Common myeloid progenitor, CD34-positive (primary cell): ENCODE measurements at regions not wholly inside any gene's neighbourhood (a gene's known extent, or its start where the extent isn't known, plus 50 kb on each side); places are given as distances from the start of the nearest gene placed in this dataset.

Source experiments
- CTCF ChIA-PET: fragments of 350-600 bp; sonication (Branson Sonifier 250); formaldehyde crosslinking; loops from one replicate; lab custom pipeline; 2021; ENCODE audit warnings: antibody characterized with exemption; lab: Charles Lee
- POLR2A ChIA-PET: fragments of 350-600 bp; sonication (Branson Sonifier 250); formaldehyde crosslinking; loops from one replicate; lab custom pipeline; 2021; ENCODE audit warnings: antibody characterized with exemption; lab: Charles Lee
- DNase-seq, 3 donors: peaks; one replicate each; pipeline versions ENCODE4 v3.0.0 to v3.0.0-alpha.2; 2013
- H3K27ac ChIP-seq, 2 experiments: 1 replicate in 1 of 2; 2 replicates in 1 of 2; pipeline ENCODE4 v1.7.0; 2013; ENCODE audit warnings: inconsistent platforms in 2 of 2, low read length in 2 of 2, mild to moderate bottlenecking in 2 of 2, low read depth in 1 of 2, moderate library complexity in 1 of 2; ENCODE audit not compliant: severe bottlenecking in 2 of 2, insufficient read depth in 1 of 2, poor library complexity in 1 of 2
- H3K27me3 ChIP-seq, 5 experiments: replicated peaks in 2 of 5; 1 replicate in 3 of 5; 2 replicates in 2 of 5; pipeline versions ENCODE4 v1.6.1 to v1.7.0; 2013; ENCODE audit warnings: low read length in 4 of 5, mild to moderate bottlenecking in 2 of 5, moderate library complexity in 2 of 5, inconsistent platforms in 1 of 5; ENCODE audit not compliant: insufficient read depth in 5 of 5, control insufficient read depth in 4 of 5
- H3K36me3 ChIP-seq, 4 experiments: 1 replicate in 2 of 4; 2 replicates in 2 of 4; pipeline versions ENCODE4 v1.6.1 to v1.7.0; 2013; ENCODE audit warnings: low read length in 3 of 4, control low read depth in 1 of 4, mild to moderate bottlenecking in 1 of 4; ENCODE audit not compliant: control insufficient read depth in 4 of 4, insufficient read depth in 4 of 4
- H3K4me1 ChIP-seq, 4 experiments: 1 replicate in 3 of 4; 2 replicates in 1 of 4; pipeline versions ENCODE4 v1.6.1 to v1.7.1; 2013; ENCODE audit warnings: low read length in 3 of 4, mild to moderate bottlenecking in 3 of 4, control low read depth in 1 of 4, inconsistent platforms in 1 of 4, moderate library complexity in 1 of 4; ENCODE audit not compliant: control insufficient read depth in 4 of 4, insufficient read depth in 4 of 4; ENCODE audit errors: control extremely low read depth in 1 of 4
- H3K4me3 ChIP-seq, 7 experiments: 1 replicate in 4 of 7; 2 replicates in 3 of 7; pipeline versions ENCODE4 v1.5.1 to v1.7.0; 2013; ENCODE audit warnings: mild to moderate bottlenecking in 7 of 7, low read length in 6 of 7, moderate library complexity in 6 of 7, inconsistent platforms in 2 of 7, low read depth in 2 of 7, control low read depth in 1 of 7; ENCODE audit not compliant: insufficient read depth in 4 of 7, control insufficient read depth in 1 of 7; ENCODE audit errors: extremely low read depth in 1 of 7
- H3K9me3 ChIP-seq, 5 experiments: 1 replicate in 4 of 5; 2 replicates in 1 of 5; pipeline versions ENCODE4 v1.6.1 to v1.7.1; 2013; ENCODE audit warnings: low read length in 4 of 5, mild to moderate bottlenecking in 2 of 5, inconsistent platforms in 1 of 5, low read depth in 1 of 5, moderate library complexity in 1 of 5; ENCODE audit not compliant: control insufficient read depth in 4 of 5, insufficient read depth in 2 of 5; ENCODE audit errors: control extremely low read depth in 1 of 5
- WGBS: methylation state at CpG from one replicate; pipeline ENCODE4 v1.1.5; 2013; ENCODE audit not compliant: insufficient coverage; 5-methylcytosine and 5-hydroxymethylcytosine counted together

- no peaks in the 10 kb centered on the region for H3K36me3 ChIP-seq
- H3K27ac ChIP-seq = peak overlapping the region in 1 of 2 experiments; percentile 50
- ChIA-PET POLR2A (no interaction called here), CTCF (interaction anchor here (0.7 kb wide), 1 partner anchor 63 kb away, joined by 3 read pairs; no protein-coding TSS in a partner anchor)
- H3K4me1 ChIP-seq = no peaks in the 10 kb centered on the region
- H3K4me3 ChIP-seq = no peak overlapping the region
- WGBS = 74% methylated on average over 2 of the region's 5 CpGs
- H3K27me3 ChIP-seq = no peaks in the 10 kb centered on the region
- peaks cover 0 to 12% (median 0%) of the 10 kb centered on the region in 5 experiments for H3K9me3 ChIP-seq
- no peak for DNase-seq
Observed at GRCh38 chr12:93302331-93303229, 75.1 kb upstream of the NUDT4 start.

- H3K27ac ChIP-seq = no peak overlapping the region
- POLR2A ChIA-PET = no interaction called here
- no peaks in the 10 kb centered on the region for H3K36me3 ChIP-seq
- CTCF ChIA-PET = no interaction called here
- no peak for DNase-seq
- no peak overlapping the region for H3K4me3 ChIP-seq
- peaks cover 0 to 12% (median 0%) of the 10 kb centered on the region in 5 experiments for H3K9me3 ChIP-seq
- no peaks in the 10 kb centered on the region for H3K4me1 ChIP-seq
- H3K27me3 ChIP-seq = no peaks in the 10 kb centered on the region
Observed at GRCh38 chr12:93306636-93307035, 71.1 kb upstream of the NUDT4 start.

- WGBS = 92% methylated on average over 2 of the region's 4 CpGs
- peaks cover 0 to 12% (median 0%) of the 10 kb centered on the region in 5 experiments for H3K9me3 ChIP-seq
- H3K4me3 ChIP-seq = no peak overlapping the region
- no peaks in the 10 kb centered on the region for H3K27me3 ChIP-seq
- no peaks in the 10 kb centered on the region for H3K4me1 ChIP-seq
- no peak for DNase-seq
- no peaks in the 10 kb centered on the region for H3K36me3 ChIP-seq
- ChIA-PET POLR2A (no interaction called here), CTCF (interaction anchor here (1.4 kb wide), 1 partner anchor 13 kb away, joined by 3 read pairs; no protein-coding TSS in a partner anchor)
- H3K27ac ChIP-seq = no peak overlapping the region
Observed at GRCh38 chr12:93308281-93308680, 69.4 kb upstream of the NUDT4 start.

GRCh38 chr12:93311827-93312226 lies 65.9 kb upstream of the NUDT4 start:
- H3K27me3 ChIP-seq = no peaks in the 10 kb centered on the region
- ChIA-PET CTCF (no interaction called here), POLR2A (no interaction called here)
- H3K9me3 ChIP-seq = peaks cover 0 to under 1% (median 0%) of the 10 kb centered on the region in 5 experiments
- no CpG with 5 or more reads among the region's 2 CpGs for WGBS
- H3K36me3 ChIP-seq = no peaks in the 10 kb centered on the region
- H3K27ac ChIP-seq = no peak overlapping the region
- peaks cover 0 to 2% (median 0%) of the 10 kb centered on the region in 4 experiments for H3K4me1 ChIP-seq
- DNase-seq = no peak
- H3K4me3 ChIP-seq = no peak overlapping the region

GRCh38 chr12:93314177-93314497 lies 63.6 kb upstream of the NUDT4 start:
- H3K36me3 ChIP-seq = no peaks in the 10 kb centered on the region
- DNase-seq = no peak
- no peaks in the 10 kb centered on the region for H3K9me3 ChIP-seq
- ChIA-PET POLR2A (no interaction called here), CTCF (no interaction called here)
- H3K27me3 ChIP-seq = no peaks in the 10 kb centered on the region
- no peak overlapping the region for H3K27ac ChIP-seq
- no peak overlapping the region for H3K4me3 ChIP-seq
- WGBS = 100% methylated on average over 3 of the region's 4 CpGs
- H3K4me1 ChIP-seq = peaks cover 0 to 3% (median under 1%) of the 10 kb centered on the region in 4 experiments

- DNase-seq = no peak
- Histone ChIP-seq H3K9me3 (no peaks in the 10 kb centered on the region), H3K27ac (peak overlapping the region in 1 of 2 experiments; percentile 62), H3K4me3 (no peak overlapping the region), H3K36me3 (no peaks in the 10 kb centered on the region), H3K27me3 (no peaks in the 10 kb centered on the region), H3K4me1 (peaks cover 0 to 3% (median under 1%) of the 10 kb centered on the region in 4 experiments)
- WGBS = 94% methylated on average over 7 of the region's 9 CpGs
- ChIA-PET POLR2A (no interaction called here), CTCF (no interaction called here)
Observed at GRCh38 chr12:93315385-93315906, 62.3 kb upstream of the NUDT4 start.
